Lung (tissue), 11 donors: ENCODE measurements at regions not wholly inside any gene's neighbourhood (a gene's known extent, or its start where the extent isn't known, plus 50 kb on each side); places are given as distances from the start of the nearest gene placed in this dataset.
A peak's percentile ranks its signal among the peaks of the same experiment; 100 is the strongest.

Source experiments
- ATAC-seq: fragments of 200-7000 bp; cut with Tn5 transposase; one replicate; pipeline ENCODE4 v1.9.1; 2020; ENCODE audit warnings: moderate number of reproducible peaks; ENCODE audit not compliant: insufficient read depth, low FRiP score
- DNase-seq, 3 donors: peaks; one replicate each; pipeline ENCODE4 v3.0.0-alpha.2; 2013 to 2017
- H3K27ac ChIP-seq, 2 donors: one replicate each; pipeline ENCODE4 v1.5.1; 2013; ENCODE audit warnings: mild to moderate bottlenecking in 2 of 2, moderate library complexity in 2 of 2, control low read depth in 1 of 2, inconsistent platforms in 1 of 2, low read depth in 1 of 2, low read length in 1 of 2
- H3K27me3 ChIP-seq, 3 donors: one replicate each; pipeline ENCODE4 v1.5.1; 2013; ENCODE audit warnings: low read length in 2 of 3; ENCODE audit not compliant: control insufficient read depth in 3 of 3, insufficient read depth in 3 of 3
- H3K36me3 ChIP-seq, 4 donors: one replicate each; pipeline ENCODE4 v1.5.1; 2013; ENCODE audit warnings: low read length in 4 of 4, mild to moderate bottlenecking in 1 of 4, moderate library complexity in 1 of 4; ENCODE audit not compliant: control insufficient read depth in 4 of 4, insufficient read depth in 4 of 4
- H3K4me1 ChIP-seq, 5 donors: one replicate each; pipeline ENCODE4 v1.5.1; 2013; ENCODE audit warnings: low read length in 5 of 5, mild to moderate bottlenecking in 2 of 5, moderate library complexity in 1 of 5; ENCODE audit not compliant: control insufficient read depth in 5 of 5, insufficient read depth in 5 of 5
- H3K4me3 ChIP-seq: one replicate; pipeline ENCODE4 v1.5.1; 2013; ENCODE audit warnings: mild to moderate bottlenecking, control low read depth, moderate library complexity
- H3K9ac ChIP-seq, 2 donors: one replicate each; pipeline ENCODE4 v1.5.1; 2013; ENCODE audit warnings: low read length in 2 of 2, control low read depth in 1 of 2; ENCODE audit not compliant: insufficient read depth in 1 of 2
- H3K9me3 ChIP-seq, 4 donors: one replicate each; pipeline ENCODE4 v1.5.1; 2013; ENCODE audit warnings: low read length in 3 of 4, mild to moderate bottlenecking in 1 of 4, moderate library complexity in 1 of 4; ENCODE audit not compliant: control insufficient read depth in 4 of 4, insufficient read depth in 3 of 4
- WGBS, 2 donors: extraction: QIAGEN DNeasy Blood & Tissue Kit; methylation state at CpG; one replicate each; pipeline ENCODE4 v1.1.7; 2013; 5-methylcytosine and 5-hydroxymethylcytosine counted together
- TF ChIP-seq, protein P1 (sequence below): IDR thresholded peaks from 2 replicates; pipeline ENCODE4 v1.5.1; 2012; ENCODE audit warnings: mild to moderate bottlenecking; ENCODE audit errors: control extremely low read depth, extremely low read depth
- donor health status: control.
- donor health status: control.
- donor health status: Bipolar disorder and iron deficiency.
- donor health status: healthy.
- donor health status: DM: yes; HTN: yes; CAD: no.

DNA sequence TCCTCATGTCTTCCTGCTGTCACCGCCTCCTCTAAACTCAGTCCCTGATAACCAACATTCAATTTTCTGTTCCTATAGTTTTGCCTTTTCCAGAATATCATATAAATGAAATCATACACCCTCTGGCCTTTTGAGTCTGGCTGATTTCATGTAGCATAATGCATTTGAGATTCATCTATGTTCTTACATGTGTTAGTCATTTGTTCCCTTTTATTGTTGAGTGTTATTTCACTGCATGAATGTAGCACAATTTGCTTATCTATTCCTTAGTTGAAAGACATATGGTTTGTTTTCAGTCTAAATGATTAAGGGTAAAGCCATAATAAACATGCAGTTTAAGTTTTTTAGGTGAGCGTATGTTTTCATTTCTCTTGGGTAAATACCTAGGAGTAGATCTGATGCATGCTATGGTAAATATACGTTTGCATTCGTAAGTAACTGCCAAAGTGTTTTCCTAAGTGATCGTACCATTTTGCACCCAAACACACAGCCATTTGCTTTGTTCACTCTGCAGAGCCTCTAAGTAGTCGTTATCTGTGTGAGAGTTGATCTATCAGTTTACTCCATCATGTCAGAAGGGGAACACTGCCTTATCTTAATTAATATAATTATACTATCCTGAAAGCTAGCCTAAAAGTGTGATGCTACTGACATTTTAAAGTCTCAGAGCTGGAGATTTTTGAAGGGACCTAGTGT, 460.8 kb downstream of the DMAC1 start:
- DNase-seq (no peak), ATAC-seq (no peak)
- H3K27ac ChIP-seq, result no peak overlapping the region
- H3K9ac ChIP-seq, result no peak overlapping the region
- WGBS, 2 donors, result 83 to 87% methylated on average over 6 of the region's 6 CpGs
- no peak overlapping the region for H3K4me3 ChIP-seq
- TF ChIP-seq, protein P1, sequence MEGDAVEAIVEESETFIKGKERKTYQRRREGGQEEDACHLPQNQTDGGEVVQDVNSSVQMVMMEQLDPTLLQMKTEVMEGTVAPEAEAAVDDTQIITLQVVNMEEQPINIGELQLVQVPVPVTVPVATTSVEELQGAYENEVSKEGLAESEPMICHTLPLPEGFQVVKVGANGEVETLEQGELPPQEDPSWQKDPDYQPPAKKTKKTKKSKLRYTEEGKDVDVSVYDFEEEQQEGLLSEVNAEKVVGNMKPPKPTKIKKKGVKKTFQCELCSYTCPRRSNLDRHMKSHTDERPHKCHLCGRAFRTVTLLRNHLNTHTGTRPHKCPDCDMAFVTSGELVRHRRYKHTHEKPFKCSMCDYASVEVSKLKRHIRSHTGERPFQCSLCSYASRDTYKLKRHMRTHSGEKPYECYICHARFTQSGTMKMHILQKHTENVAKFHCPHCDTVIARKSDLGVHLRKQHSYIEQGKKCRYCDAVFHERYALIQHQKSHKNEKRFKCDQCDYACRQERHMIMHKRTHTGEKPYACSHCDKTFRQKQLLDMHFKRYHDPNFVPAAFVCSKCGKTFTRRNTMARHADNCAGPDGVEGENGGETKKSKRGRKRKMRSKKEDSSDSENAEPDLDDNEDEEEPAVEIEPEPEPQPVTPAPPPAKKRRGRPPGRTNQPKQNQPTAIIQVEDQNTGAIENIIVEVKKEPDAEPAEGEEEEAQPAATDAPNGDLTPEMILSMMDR, result no peak
- H3K36me3 ChIP-seq, result no peaks in the 10 kb centered on the region
- no peaks in the 10 kb centered on the region for H3K9me3 ChIP-seq
- H3K27me3 ChIP-seq, result no peaks in the 10 kb centered on the region
- H3K4me1 ChIP-seq, result peaks cover 0 to 35% (median 3%) of the 10 kb centered on the region in 5 donors

DNA sequence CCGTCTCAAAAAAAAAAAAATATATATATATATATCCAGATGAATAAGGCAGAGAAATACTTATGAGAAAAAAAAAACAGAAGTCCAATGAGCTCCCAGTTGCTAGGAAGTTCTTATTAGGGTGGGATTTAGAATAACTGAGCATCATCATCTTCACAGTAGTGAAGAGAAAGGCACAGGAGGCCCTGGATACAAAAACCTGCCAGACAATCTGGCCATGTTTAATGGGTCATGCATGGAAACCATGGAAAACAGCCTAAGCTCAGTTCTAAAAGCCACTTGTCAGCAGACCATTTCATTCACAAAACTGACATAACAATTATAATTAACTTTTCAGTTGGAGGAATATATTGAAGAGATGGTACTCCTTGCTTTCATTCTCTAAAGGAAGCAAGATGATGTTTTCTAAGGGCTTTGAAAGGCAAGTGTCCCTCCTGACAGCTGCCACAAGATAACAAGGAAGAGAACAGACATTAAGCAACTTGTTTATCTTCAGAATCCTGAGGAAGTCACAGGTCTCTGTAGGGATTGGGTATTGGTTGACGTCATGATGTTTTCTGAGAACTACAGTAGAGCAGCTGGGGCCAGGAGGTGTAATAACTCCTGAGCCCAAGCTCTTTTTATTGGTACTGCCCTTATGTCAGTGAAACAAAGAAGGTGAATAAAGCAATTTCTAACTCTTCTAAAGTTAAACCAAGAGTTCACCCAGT, 463.1 kb downstream of the DMAC1 start:
- peak in 2 of 3 donors; percentile 74 to 77 for DNase-seq
- TF ChIP-seq, protein P1, result no peak
- no peak overlapping the region for H3K4me3 ChIP-seq
- peaks cover 0 to 21% (median 0%) of the 10 kb centered on the region in 5 donors for H3K4me1 ChIP-seq
- ATAC-seq, result no peak
- no peaks in the 10 kb centered on the region for H3K36me3 ChIP-seq
- WGBS, 2 donors, result 61 to 62% methylated on average over 2 of the region's 2 CpGs
- no peaks in the 10 kb centered on the region for H3K27me3 ChIP-seq
- no peaks in the 10 kb centered on the region for H3K9me3 ChIP-seq
- H3K27ac ChIP-seq, result no peak overlapping the region
- H3K9ac ChIP-seq, result no peak overlapping the region

DNA sequence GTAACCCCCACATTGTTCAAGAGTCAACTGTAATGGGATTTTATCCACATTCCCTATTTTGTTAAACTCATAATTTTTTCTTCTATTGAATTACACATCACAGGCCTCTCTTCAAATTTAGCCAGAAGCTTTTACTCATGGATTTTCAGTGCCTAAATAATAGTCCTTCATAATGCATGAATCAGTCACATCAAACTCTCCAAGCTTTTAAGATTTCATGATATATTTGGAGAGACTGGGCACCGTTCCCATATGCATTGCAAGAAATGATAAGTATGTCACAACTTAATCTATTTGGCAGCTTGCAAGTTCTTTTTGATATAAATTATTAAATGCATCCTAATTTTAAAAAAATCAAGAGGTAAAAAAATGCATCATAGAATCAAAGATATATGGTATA, 465.9 kb downstream of the DMAC1 start:
- DNase-seq, result peak; percentile 40 to 93 (median 90)
- no peak overlapping the region for H3K27ac ChIP-seq
- H3K4me1 ChIP-seq, result peaks cover 0 to 21% (median 0%) of the 10 kb centered on the region in 5 donors
- no peaks in the 10 kb centered on the region for H3K27me3 ChIP-seq
- no peaks in the 10 kb centered on the region for H3K9me3 ChIP-seq
- ATAC-seq, result no peak
- no peak overlapping the region for H3K9ac ChIP-seq
- H3K4me3 ChIP-seq, result no peak overlapping the region
- TF ChIP-seq, protein P1, result no peak
- no peaks in the 10 kb centered on the region for H3K36me3 ChIP-seq
- 78 to 84% methylated on average over 1 of the region's 1 CpG for WGBS, 2 donors
